Stimulated activated CD4-positive, alpha-beta T cell treated with anti-CD3 and anti-CD28 coated beads, Interleukin-15, amount 100 ng/mL, for 48 hours (primary cell): ENCODE measurements at regions not wholly inside any gene's neighbourhood (a gene's known extent, or its start where the extent isn't known, plus 50 kb on each side); places are given as distances from the start of the nearest gene placed in this dataset.

Source experiments
- DNase-seq, 2 donors: peaks; one replicate each; pipeline ENCODE4 v3.0.0-alpha.2; 2020; ENCODE audit warnings: low read depth in 2 of 2

DNA sequence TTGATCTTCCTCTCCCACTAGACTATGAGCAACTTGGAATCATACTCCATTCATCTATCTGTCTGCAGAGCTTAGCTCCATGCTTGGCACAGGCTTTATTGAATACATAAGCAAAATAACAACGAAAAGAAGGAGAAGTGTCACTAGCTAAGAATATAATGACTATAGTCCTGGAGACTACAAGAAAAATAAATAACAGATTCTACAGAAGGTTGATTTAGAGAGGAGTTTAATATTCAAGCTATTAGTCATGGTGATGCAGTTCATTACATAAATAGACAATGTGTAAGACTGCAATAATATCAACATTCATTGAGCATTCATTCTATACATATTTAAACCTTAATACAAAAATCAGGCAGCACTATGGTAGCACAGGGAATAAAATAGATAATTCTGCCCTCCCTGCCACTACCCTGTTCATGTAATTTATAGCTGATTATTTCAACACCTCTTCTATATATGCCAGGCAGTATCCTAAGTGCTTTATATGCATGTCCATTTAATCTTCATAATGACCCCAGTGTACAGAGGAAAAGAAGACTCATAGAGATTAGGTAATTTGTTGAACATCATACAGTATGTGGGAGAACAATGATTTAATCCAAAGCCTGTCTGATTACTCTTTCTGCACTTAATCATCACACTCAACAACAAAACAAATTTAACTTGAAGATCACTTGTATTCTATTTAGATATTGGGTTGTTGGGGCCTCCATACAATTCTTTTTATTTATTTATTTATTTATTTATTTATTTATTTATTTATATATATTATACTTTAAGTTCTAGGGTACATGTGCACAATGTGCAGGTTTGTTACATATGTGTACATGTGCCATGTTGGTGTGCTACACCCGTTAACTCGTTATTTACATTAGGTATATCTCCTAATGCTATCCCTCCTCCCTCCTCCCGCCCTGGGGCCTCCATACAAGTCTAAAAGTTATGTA is 165.3 kb downstream of the RNF152 start:
- no peak for DNase-seq

- DNase-seq = no peak
Observed at GRCh38 chr18:61724532-61724931, 168.3 kb downstream of the RNF152 start.

GRCh38 chr18:61722247-61722646 is 170.6 kb downstream of the RNF152 start:
- DNase-seq = no peak

GRCh38 chr18:61720496-61720895 is 172.3 kb downstream of the RNF152 start:
- DNase-seq = no peak

DNA sequence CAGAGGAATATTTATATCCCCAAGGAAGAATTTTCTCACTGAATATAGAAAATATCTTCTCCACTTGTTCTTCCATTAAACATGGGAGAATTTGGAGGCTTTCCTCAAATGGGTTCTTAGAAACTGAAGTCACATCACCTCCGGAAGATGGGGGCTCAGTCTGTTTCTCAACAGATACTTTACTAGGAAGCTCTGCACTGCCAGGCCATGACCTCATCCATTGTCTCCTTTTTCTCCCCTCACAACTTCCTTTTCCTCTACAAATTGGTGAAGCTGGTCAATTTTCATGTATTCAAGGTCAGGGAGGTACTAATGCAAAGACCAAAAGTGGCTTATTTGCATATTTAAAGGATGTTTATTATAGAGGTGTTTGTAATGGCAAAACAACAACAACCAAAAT is 173.1 kb downstream of the RNF152 start:
- DNase-seq = no peak

DNA sequence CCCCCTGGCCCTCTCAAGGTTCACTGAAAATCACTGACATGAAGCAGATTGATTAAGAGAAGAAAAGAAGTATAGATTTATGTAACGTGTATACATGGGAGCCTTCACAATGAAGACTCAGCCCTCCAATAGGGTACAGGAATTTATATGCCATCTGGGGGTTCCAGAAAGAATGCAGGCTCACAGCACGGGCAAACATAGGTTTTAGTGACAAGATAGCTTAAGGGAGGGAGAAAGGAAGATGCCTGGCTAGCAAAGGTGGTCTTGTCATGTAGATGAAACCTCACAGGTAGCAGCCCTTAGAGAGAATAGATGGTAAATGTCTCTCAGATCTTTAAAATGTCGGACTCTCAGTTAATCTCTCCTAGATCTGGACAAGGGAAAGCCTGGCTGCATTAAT is 173.9 kb downstream of the RNF152 start:
- DNase-seq = no peak

- no peak for DNase-seq
Observed at GRCh38 chr18:61714421-61714820, 178.4 kb downstream of the RNF152 start.

- DNase-seq = no peak
Observed at GRCh38 chr18:61713502-61713901, 179.3 kb downstream of the RNF152 start.

- no peak for DNase-seq
Observed at GRCh38 chr18:61710082-61710620, 182.7 kb downstream of the RNF152 start.

DNA sequence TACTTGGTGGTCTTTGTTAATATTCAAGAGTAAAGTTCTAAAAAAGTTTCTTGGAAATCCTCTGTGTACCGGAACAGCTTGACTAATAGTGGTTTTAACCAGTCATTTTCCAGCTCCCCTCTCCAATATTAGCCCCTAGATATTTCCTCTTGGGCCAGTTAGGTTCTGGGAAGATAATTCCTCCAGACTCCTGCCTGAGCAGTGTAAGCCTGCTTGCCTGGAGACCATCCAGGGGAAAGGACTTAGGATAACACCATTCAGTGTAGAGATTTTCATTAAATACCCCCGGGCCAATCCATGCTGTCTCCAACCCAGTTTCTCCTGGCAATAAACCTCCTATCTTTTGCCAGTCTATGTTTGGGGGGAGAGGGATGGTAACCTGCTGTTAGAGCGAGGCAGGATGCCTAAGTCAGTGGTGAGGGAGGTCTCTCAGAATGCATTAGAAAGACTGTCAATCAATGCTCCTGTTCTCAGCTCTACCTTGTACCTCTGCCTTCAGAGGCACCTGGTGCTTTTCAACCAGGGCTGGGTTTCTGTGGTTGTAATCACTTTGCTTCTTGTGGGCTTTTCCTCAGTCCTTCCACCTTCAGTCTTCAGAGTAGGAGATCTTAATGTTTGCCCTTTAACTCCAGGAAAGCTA is 186.4 kb downstream of the RNF152 start:
- no peak for DNase-seq

- DNase-seq = no peak
Observed at GRCh38 chr18:61703508-61703907, 189.3 kb downstream of the RNF152 start.

DNA sequence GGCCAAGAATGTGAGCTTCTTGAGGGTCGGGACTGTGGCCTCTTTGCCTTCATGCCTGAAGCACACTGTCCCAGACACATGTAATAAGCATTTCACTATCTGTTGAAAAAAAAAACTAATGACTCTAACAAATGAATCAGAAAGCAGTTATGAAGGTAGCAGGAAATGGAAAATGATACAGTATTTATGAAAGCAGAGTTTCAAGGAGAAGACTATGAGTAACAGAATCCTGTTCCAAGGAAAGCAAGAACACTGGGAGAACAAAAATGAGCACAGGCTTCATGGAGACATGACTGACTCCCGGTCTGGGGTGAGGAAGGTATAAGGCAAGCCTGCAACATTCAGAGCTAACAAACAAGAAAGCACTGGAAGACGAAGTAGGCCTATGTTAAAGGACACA is 190.8 kb downstream of the RNF152 start:
- no peak for DNase-seq

GRCh38 chr18:61699397-61700110 is 193.3 kb downstream of the RNF152 start:
- DNase-seq = no peak

GRCh38 chr18:61697306-61697909 is 195.4 kb downstream of the RNF152 start:
- DNase-seq = no peak

GRCh38 chr18:61694236-61694635 is 198.6 kb downstream of the RNF152 start:
- no peak for DNase-seq

- no peak for DNase-seq
Observed at GRCh38 chr18:61690418-61691138, 202.2 kb downstream of the RNF152 start.

- no peak for DNase-seq
Observed at GRCh38 chr18:61687317-61687716, 205.5 kb downstream of the RNF152 start.

DNA sequence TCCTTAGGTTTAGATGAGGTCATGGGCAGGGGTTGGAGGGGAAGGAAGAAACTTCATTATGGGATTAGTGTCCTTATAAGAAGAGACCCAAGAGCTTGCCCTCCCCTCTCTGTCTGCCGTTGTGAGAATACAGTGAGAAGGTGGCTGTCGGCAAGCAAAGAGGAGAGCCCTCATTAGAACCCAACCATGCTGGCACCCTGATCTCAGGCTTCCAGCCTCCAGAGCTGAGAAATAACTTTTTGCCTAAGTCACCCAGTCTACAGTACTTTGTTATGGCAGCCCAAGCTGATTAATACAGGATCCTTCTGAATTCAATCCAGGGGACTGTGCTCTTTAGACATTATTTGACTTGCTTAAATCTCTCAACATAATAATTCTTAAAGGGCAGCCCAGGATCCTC is 209.0 kb downstream of the RNF152 start:
- no peak for DNase-seq

DNA sequence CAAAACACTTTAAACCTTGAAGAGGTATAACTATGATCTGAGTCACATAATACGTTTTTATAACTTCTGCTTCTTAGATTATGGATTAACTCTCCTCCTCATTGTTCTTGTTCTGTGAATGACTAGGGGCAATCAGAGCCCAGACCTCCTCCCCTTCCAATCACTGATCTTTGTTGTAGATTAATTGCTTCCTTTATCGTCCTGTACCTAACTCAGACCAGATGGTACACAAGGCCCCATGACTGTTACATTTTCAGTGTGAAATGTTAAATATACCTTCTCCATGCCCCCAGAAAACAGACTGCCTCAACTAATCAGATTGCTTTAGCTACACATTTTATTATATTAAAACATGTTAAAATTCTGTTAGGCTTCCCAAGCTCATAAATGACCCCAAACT is 211.7 kb downstream of the RNF152 start:
- DNase-seq = no peak

- no peak for DNase-seq
Observed at GRCh38 chr18:61679836-61680235, 213.0 kb downstream of the RNF152 start.

DNA sequence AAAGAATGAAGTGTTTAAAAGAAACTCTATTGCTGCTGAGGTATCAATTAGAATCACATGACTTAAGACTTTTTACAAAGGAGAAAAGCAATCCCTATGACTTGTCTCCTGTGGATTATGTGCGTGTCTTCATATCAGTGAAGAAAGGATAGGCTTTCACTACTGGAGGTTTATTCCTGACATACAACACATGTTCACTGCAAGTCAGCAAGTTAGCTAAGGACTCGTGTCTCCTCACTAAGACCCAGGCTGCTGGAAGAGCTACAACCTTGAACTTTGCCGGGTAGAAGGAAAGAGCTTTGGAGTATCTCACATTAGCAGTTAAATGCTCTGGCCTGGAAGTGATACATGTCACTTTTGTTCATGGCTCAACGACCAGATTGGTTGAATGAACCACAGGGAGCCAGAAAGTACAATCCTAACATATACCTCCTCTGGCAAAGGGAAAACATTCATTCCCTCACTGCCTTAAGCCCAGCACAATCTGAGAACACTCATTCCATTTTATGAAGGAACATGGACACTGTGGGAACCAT is 215.3 kb downstream of the RNF152 start:
- no peak for DNase-seq
